Tibial artery (tissue), 4 donors: ENCODE measurements at regions not wholly inside any gene's neighbourhood (a gene's known extent, or its start where the extent isn't known, plus 50 kb on each side); places are given as distances from the start of the nearest gene placed in this dataset.

Experiments used
- DNase-seq, 2 donors: peaks; one replicate each; pipeline ENCODE4 v3.0.0-alpha.2; 2019
- H3K27ac ChIP-seq, 2 donors: fragments of 200-600 bp; sonication (generic) in 1 of 2; 1 replicate in 1 of 2; 2 replicates in 1 of 2; pipeline ENCODE4 v1.5.1; 2018 to 2019; ENCODE audit warnings: mild to moderate bottlenecking in 1 of 2
- H3K27me3 ChIP-seq, 2 donors: fragments of 200-600 bp; sonication (generic) in 1 of 2; one replicate each; pipeline versions ENCODE4 v1.5.1 to v1.6.0; 2016 to 2019
- H3K36me3 ChIP-seq, 3 donors: fragments of 200-600 bp; sonication (generic) in 2 of 3; one replicate each; pipeline ENCODE4 v1.5.1; 2016 to 2019; ENCODE audit warnings: mild to moderate bottlenecking in 2 of 3
- H3K4me1 ChIP-seq, 4 donors: fragments of 200-600 bp; sonication (generic) in 2 of 4; 1 replicate in 3 of 4; 2 replicates in 1 of 4; pipeline ENCODE4 v1.5.1; 2016 to 2019
- H3K4me3 ChIP-seq, 2 donors: fragments of 200-600 bp; sonication (generic) in 1 of 2; 1 replicate in 1 of 2; 2 replicates in 1 of 2; pipeline ENCODE4 v1.5.1; 2018 to 2019; ENCODE audit warnings: mild to moderate bottlenecking in 2 of 2
- H3K9me3 ChIP-seq, 3 donors: fragments of 200-600 bp; sonication (generic) in 1 of 3; one replicate each; pipeline ENCODE4 v1.5.1; 2016 to 2019
- intact Hi-C: fragments of 100-400 bp; cut with DNase I; formaldehyde crosslinking; loops from one replicate; pipeline ENCODE4 v1.15.0; 2023; ENCODE audit warnings: low total_unique reads
- TF ChIP-seq, protein P1 (sequence below), 2 experiments: fragments of 200-600 bp in 1 of 2; fragments of 450-650 bp in 1 of 2; IDR thresholded peaks; one replicate each; pipeline ENCODE4 v1.5.1; 2017 to 2019; ENCODE audit warnings: antibody characterized with exemption in 2 of 2, mild to moderate bottlenecking in 1 of 2, moderate library complexity in 1 of 2

DNA sequence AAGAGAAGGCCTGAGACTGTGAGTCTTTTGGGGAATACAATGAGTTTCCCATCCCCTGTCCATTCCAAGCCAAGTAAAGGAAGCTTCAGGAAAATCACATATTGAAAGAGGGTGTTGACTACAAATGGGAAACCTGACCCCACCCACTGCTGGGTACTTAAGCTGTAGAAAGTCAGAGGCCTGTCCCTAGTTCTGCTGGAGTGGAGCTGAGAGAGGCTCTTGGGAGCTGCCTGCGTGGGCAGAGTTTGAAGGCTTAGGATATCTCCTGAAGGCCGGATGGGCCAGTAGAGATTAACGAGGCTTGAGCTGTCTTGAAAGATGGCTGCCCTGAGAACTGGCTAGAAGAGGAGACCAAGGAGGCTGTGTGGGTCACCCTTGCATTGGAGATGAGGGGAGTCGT lies 176.2 kb upstream of the NECTIN1 start:
- Histone ChIP-seq H3K4me3 (no peak overlapping the region), H3K27ac (no peak overlapping the region), H3K36me3 (no peaks in the 10 kb centered on the region), H3K27me3 (peaks cover 0 to 18% of the 10 kb centered on the region in 2 donors), H3K4me1 (no peaks in the 10 kb centered on the region), H3K9me3 (no peaks in the 10 kb centered on the region)
- intact Hi-C loops: no loop called here
- DNase-seq: no peak
- TF ChIP-seq, protein P1, sequence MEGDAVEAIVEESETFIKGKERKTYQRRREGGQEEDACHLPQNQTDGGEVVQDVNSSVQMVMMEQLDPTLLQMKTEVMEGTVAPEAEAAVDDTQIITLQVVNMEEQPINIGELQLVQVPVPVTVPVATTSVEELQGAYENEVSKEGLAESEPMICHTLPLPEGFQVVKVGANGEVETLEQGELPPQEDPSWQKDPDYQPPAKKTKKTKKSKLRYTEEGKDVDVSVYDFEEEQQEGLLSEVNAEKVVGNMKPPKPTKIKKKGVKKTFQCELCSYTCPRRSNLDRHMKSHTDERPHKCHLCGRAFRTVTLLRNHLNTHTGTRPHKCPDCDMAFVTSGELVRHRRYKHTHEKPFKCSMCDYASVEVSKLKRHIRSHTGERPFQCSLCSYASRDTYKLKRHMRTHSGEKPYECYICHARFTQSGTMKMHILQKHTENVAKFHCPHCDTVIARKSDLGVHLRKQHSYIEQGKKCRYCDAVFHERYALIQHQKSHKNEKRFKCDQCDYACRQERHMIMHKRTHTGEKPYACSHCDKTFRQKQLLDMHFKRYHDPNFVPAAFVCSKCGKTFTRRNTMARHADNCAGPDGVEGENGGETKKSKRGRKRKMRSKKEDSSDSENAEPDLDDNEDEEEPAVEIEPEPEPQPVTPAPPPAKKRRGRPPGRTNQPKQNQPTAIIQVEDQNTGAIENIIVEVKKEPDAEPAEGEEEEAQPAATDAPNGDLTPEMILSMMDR (IDR thresholded peaks at IDR 0.05): no peak

DNA sequence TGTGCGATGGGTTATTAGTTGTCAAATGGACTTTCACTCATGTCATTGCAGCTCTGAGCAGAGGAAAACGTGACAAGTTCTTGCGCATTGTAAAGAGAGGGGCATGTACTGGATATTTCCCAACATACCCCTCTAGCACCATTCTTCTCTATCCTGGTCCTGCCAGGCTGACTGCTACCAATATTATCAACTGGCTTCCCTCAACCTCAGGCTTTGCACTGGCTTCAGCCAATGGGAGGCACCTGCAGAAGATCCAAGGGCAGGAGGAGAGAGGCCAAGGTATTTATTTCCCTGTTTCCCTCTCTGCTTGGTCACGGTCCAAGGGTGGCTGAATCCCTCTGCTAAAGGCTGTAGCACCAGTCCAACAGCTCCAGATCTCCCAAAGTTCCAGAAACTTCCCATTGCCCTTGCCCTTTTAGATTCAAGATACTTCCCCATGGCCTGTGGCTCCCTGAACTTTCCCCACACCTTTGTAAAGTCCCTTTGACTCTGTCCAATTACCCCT lies 175.6 kb upstream of the NECTIN1 start:
- H3K27me3 ChIP-seq: peaks cover 0 to 15% of the 10 kb centered on the region in 2 donors
- intact Hi-C loops: no loop called here
- no peak overlapping the region for H3K4me3 ChIP-seq
- H3K9me3 ChIP-seq: no peaks in the 10 kb centered on the region
- no peaks in the 10 kb centered on the region for H3K4me1 ChIP-seq
- TF ChIP-seq, protein P1 (IDR thresholded peaks at IDR 0.05): no peak
- no peak for DNase-seq
- no peak overlapping the region for H3K27ac ChIP-seq
- no peaks in the 10 kb centered on the region for H3K36me3 ChIP-seq

DNA sequence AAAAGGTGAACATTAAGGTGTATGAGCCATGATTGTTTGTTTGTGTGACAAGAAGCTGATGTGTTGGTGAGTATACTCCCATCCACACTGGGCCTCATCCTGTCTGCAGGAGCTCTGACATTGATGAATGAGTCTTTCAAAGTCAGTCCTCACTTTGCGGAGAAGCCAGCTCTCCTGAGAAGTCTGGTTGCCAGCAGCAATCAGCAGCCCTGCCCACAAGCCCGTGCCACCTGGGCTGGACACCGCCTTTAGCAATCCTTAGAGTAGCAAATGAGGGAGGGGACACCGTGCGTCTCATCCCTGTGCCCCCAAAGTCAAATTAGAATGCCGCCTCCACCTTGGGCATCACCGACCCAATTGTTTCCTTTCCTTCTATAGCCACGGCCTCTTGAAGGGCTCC lies 174.8 kb upstream of the NECTIN1 start:
- Histone ChIP-seq H3K4me3 (no peak overlapping the region), H3K9me3 (no peaks in the 10 kb centered on the region), H3K36me3 (no peaks in the 10 kb centered on the region), H3K4me1 (peaks cover 0 to 3% (median 0%) of the 10 kb centered on the region in 4 donors), H3K27me3 (peaks cover 0 to 13% of the 10 kb centered on the region in 2 donors), H3K27ac (no peak overlapping the region)
- DNase-seq: no peak
- TF ChIP-seq, protein P1 (IDR thresholded peaks at IDR 0.05): no peak
- intact Hi-C loops: no loop called here

DNA sequence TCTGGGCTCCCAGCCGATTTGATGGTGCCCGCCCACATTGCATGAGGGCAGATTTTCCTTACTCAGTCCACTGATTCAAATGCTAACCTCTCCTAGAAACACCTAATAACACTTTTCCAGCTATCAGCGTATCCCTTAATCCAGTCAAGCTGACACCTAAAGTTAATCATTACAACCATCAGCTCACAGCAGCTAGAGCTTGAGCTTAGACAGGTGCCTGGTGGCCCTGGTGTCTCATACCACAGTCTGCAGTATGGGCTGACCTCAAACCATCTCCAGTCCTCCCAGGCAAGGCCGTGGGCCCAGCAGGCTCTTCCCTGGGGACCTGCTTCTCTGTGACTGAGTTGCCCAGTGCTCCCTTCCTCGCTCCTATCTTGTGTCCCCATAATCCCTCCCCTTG lies 174.4 kb upstream of the NECTIN1 start:
- Histone ChIP-seq H3K9me3 (no peaks in the 10 kb centered on the region), H3K4me1 (peaks cover 0 to 7% (median 0%) of the 10 kb centered on the region in 4 donors), H3K4me3 (no peak overlapping the region), H3K27ac (no peak overlapping the region), H3K27me3 (peaks cover 0 to 12% of the 10 kb centered on the region in 2 donors), H3K36me3 (no peaks in the 10 kb centered on the region)
- no peak for DNase-seq
- intact Hi-C loops: no loop called here
- TF ChIP-seq, protein P1 (IDR thresholded peaks at IDR 0.05): no peak

DNA sequence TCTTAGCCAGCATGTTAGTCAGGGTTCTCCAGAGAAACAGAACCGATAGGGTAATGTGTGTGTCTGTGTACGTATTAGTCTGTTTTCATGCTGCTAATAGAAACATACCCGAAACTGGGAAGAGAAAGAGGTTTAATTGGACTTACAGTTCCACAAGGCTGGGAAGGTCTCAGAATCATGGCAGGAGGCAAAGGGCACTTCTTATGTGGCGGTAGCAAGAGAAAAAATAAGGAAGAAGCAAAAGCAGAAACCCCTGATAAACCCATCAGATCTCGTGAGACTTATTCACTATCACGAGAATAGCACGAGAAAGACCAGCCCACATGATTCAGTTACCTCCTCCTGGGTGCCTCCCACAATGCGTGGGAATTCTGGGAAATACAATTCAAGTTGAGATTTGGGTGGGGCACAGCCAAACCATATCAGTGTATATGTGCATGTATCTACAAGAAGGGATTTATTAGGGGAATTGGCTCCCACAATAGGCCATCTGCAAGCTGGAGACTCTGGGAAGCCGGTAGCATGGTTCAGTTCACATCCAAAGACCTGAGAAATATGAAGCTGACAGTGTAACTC lies 173.7 kb upstream of the NECTIN1 start:
- peaks cover 0 to 13% (median 2%) of the 10 kb centered on the region in 4 donors for H3K4me1 ChIP-seq
- H3K27ac ChIP-seq: no peak overlapping the region
- TF ChIP-seq, protein P1 (IDR thresholded peaks at IDR 0.05): no peak
- no peak for DNase-seq
- H3K27me3 ChIP-seq: peaks cover 0 to 7% of the 10 kb centered on the region in 2 donors
- H3K9me3 ChIP-seq: no peaks in the 10 kb centered on the region
- no peaks in the 10 kb centered on the region for H3K36me3 ChIP-seq
- intact Hi-C loops: no loop called here
- no peak overlapping the region for H3K4me3 ChIP-seq
